ENCODE measurements at regions not wholly inside any gene's neighbourhood (a gene's known extent, or its start where the extent isn't known, plus 50 kb on each side); places are given as distances from the start of the nearest gene placed in this dataset.
"Not testable (repeated sequence)": the region's sequence is repeated elsewhere in the genome, so short reads cannot be mapped to it uniquely, and the experiment has no call there.

DNA sequence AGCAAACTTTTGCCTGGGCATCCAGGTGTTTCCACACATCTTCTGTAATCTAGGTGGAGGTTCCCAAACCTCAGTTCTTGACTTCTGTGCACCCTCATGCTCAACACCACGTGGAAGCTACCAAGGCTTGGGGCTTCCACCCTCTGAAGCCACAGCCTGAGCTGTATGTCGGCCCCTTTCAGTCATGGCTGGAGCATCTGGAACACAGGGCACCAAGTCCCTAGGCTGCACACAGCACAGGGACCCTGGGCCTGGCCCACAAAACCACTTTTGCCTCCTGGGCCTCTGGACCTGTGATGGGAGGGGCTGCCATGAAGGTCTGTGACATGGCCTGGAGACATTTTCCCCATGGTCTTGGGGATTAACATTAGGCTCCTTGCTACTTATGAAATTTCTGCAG is 73.4 kb upstream of the AFDN start:
- H3K4me3 ChIP-seq; H3K27me3 ChIP-seq (ENCODE audit: low read depth); DNase-seq (ENCODE audit: low spot score in 2 of 2); H3K36me3 ChIP-seq (replicated peaks); H3K9me3 ChIP-seq; in situ Hi-C loops (cut with MboI; ENCODE audit: low sequenced_read_pairs); H3K4me1 ChIP-seq: not testable (repeated sequence)

- Histone ChIP-seq H3K27me3 (ENCODE audit: low read depth) (no peaks in the 10 kb centered on the region), H3K36me3 (replicated peaks) (no peaks in the 10 kb centered on the region), H3K9me3 (no peaks in the 10 kb centered on the region), H3K4me1 (no peaks in the 10 kb centered on the region), H3K4me3 (no peak overlapping the region)
- in situ Hi-C loops (cut with MboI; ENCODE audit: low sequenced_read_pairs) = no loop called here
- DNase-seq (ENCODE audit: low spot score in 2 of 2) = no peak
Measured at GRCh38 chr6:167754691-167755090, 72.0 kb upstream of the AFDN start.

GRCh38 chr6:167755461-167755860 is 71.2 kb upstream of the AFDN start:
- Histone ChIP-seq H3K4me3 (no peak overlapping the region), H3K36me3 (replicated peaks) (no peaks in the 10 kb centered on the region), H3K4me1 (no peaks in the 10 kb centered on the region), H3K9me3 (no peaks in the 10 kb centered on the region), H3K27me3 (ENCODE audit: low read depth) (no peaks in the 10 kb centered on the region)
- in situ Hi-C loops (cut with MboI; ENCODE audit: low sequenced_read_pairs) = no loop called here
- no peak for DNase-seq (ENCODE audit: low spot score in 2 of 2)

DNA sequence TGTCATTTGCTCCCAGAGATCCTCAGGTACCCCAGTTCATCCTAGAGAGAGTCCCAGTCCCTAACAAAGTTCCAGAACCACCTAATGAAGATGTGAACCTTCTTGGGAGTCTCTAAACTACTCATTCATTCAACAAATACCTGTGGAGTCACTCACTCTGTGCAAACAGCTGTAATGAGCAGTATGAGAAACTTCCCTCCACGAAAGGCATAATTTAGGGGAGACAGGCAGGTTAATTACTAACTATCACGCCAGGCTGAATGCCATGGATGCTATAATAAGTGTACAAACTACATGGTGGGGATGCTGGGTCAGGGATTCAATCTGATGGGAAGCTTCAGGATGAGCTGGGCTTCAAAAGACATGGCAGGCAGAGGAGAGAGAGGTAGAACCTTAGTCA is 70.1 kb upstream of the AFDN start:
- no peaks in the 10 kb centered on the region for H3K9me3 ChIP-seq
- H3K4me3 ChIP-seq = no peak overlapping the region
- H3K27me3 ChIP-seq (ENCODE audit: low read depth) = no peaks in the 10 kb centered on the region
- no peak for DNase-seq (ENCODE audit: low spot score in 2 of 2)
- in situ Hi-C loops (cut with MboI; ENCODE audit: low sequenced_read_pairs) = no loop called here
- H3K4me1 ChIP-seq = no peaks in the 10 kb centered on the region
- no peaks in the 10 kb centered on the region for H3K36me3 ChIP-seq (replicated peaks)

DNA sequence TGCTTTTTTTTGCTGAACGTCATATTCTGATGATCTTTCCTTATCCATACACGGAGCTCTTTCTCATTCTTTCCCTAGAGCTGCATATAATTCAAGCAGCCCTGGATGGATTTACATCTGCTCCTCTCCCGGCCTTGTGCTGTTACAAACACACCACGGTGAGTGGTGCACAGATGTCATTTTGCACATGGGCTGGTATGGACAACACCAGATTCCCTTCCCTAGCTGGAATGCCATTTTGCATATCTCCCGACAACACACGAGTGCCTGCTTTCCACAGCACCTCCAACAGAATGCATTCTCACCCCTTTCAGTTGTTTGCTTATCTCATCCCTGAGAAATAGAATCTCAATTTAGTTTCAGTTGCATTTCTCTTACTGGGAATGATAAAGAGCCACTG is 69.5 kb upstream of the AFDN start:
- no peaks in the 10 kb centered on the region for H3K36me3 ChIP-seq (replicated peaks)
- in situ Hi-C loops (cut with MboI; ENCODE audit: low sequenced_read_pairs) = no loop called here
- no peaks in the 10 kb centered on the region for H3K9me3 ChIP-seq
- no peaks in the 10 kb centered on the region for H3K27me3 ChIP-seq (ENCODE audit: low read depth)
- H3K4me1 ChIP-seq = no peaks in the 10 kb centered on the region
- no peak overlapping the region for H3K4me3 ChIP-seq
- DNase-seq (ENCODE audit: low spot score in 2 of 2) = no peak

DNA sequence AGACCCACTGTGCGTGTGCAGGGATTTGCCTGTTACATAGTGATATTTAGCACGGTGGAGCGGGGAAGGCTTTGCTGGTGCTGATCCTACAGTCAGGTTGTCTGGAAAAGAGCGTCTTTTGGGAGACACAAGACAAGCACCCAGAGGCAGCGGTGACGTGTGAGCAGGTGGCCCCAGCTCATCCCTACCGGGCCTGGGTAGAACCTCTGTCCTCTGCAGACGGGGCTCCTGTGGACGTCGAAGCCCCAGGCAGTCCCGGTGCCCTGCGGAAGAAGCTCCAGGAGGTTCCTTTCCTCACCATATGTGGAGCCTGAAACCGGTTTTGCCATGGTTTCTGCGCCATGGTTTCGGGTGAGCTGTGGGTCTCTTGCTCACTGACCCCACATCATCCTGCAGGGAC is 68.9 kb upstream of the AFDN start:
- in situ Hi-C loops (cut with MboI; ENCODE audit: low sequenced_read_pairs) = no loop called here

GRCh38 chr6:167758309-167759023 is 68.2 kb upstream of the AFDN start:
- Histone ChIP-seq H3K27me3 (ENCODE audit: low read depth) (no peaks in the 10 kb centered on the region), H3K4me1 (no peaks in the 10 kb centered on the region), H3K4me3 (no peak overlapping the region), H3K9me3 (no peaks in the 10 kb centered on the region), H3K36me3 (replicated peaks) (no peaks in the 10 kb centered on the region)
- in situ Hi-C loops (cut with MboI; ENCODE audit: low sequenced_read_pairs) = no loop called here
- DNase-seq (ENCODE audit: low spot score in 2 of 2) = no peak

More for the DNA sequence above, 68.9 kb upstream of the AFDN start:
- Histone ChIP-seq H3K9me3 (no peaks in the 10 kb centered on the region), H3K27me3 (ENCODE audit: low read depth) (no peaks in the 10 kb centered on the region), H3K4me3 (no peak overlapping the region), H3K4me1 (no peaks in the 10 kb centered on the region), H3K36me3 (replicated peaks) (no peaks in the 10 kb centered on the region)
- DNase-seq (ENCODE audit: low spot score in 2 of 2) = no peak

DNA sequence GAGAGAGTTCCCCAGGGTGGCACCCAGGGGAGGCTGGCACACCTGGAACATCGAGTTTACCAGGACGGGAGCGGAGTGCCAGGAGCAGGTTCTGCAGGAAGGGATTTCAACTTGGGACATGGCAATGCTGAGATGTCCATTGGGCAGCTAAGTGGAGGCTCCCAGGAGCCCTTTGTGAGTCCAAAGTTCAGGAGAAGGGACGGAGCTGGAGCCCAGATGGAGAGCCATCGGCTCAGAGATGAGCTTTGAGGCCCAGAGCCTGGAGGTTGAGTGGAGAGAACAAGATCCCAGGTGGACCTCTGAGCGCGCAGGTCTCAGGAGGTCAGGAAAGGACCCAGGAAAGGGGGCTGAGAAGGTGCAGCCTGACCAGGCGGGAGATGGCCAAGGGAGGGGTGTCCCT is 67.5 kb upstream of the AFDN start:
- in situ Hi-C loops (cut with MboI; ENCODE audit: low sequenced_read_pairs) = no loop called here
- Histone ChIP-seq H3K36me3 (replicated peaks) (no peaks in the 10 kb centered on the region), H3K4me1 (no peaks in the 10 kb centered on the region), H3K27me3 (ENCODE audit: low read depth) (no peaks in the 10 kb centered on the region), H3K9me3 (no peaks in the 10 kb centered on the region), H3K4me3 (no peak overlapping the region)
- no peak for DNase-seq (ENCODE audit: low spot score in 2 of 2)

- Histone ChIP-seq H3K9me3 (no peaks in the 10 kb centered on the region), H3K36me3 (replicated peaks) (no peaks in the 10 kb centered on the region), H3K4me1 (no peaks in the 10 kb centered on the region), H3K27me3 (ENCODE audit: low read depth) (no peaks in the 10 kb centered on the region), H3K4me3 (no peak overlapping the region)
- DNase-seq (ENCODE audit: low spot score in 2 of 2) = no peak
- in situ Hi-C loops (cut with MboI; ENCODE audit: low sequenced_read_pairs) = no loop called here
Measured at GRCh38 chr6:167759912-167760311, 66.8 kb upstream of the AFDN start.

- no peaks in the 10 kb centered on the region for H3K27me3 ChIP-seq (ENCODE audit: low read depth)
- H3K4me1 ChIP-seq = no peaks in the 10 kb centered on the region
- no peaks in the 10 kb centered on the region for H3K36me3 ChIP-seq (replicated peaks)
- in situ Hi-C loops (cut with MboI; ENCODE audit: low sequenced_read_pairs) = no loop called here
- no peak for DNase-seq (ENCODE audit: low spot score in 2 of 2)
- H3K4me3 ChIP-seq = no peak overlapping the region
- no peaks in the 10 kb centered on the region for H3K9me3 ChIP-seq
Measured at GRCh38 chr6:167760979-167761793, 65.5 kb upstream of the AFDN start.

GRCh38 chr6:167761794-167762258 is 64.9 kb upstream of the AFDN start:
- Histone ChIP-seq H3K36me3 (replicated peaks) (no peaks in the 10 kb centered on the region), H3K9me3 (no peaks in the 10 kb centered on the region), H3K4me1 (no peaks in the 10 kb centered on the region), H3K27me3 (ENCODE audit: low read depth) (no peaks in the 10 kb centered on the region), H3K4me3 (no peak overlapping the region)
- in situ Hi-C loops (cut with MboI; ENCODE audit: low sequenced_read_pairs) = no loop called here
- DNase-seq (ENCODE audit: low spot score in 2 of 2) = no peak

DNA sequence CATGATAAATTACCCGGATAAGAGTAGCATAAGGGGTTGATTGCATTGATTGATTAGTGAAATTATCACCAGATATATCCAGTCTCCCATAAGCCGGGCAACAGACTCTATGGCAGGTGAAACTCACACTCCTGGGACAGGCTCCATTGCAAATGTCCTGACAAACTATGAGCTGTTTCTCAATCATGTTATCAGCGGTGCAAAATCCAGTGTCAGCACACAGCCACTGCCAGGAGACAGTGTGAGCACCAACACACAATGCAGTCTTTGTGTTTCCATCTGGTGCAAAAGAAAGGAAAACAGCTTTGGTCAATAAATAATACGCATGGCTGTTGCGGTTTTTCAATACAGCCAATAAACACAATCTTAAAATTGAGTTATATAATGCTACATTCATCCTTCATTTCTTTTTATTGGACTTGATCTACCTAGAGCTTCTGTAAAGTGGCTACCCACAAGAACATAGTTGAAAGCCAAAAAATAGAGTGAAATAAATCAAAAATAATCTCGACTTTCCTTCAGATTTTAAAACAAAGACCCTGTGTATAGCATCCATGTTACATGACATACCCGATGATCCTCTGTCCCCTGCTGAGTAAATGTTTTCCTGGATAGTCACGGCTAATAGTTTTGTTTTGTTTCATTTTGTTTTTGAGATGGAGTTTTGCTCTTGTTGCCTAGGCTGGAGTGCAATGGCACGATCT is 64.3 kb upstream of the AFDN start:
- Histone ChIP-seq H3K4me3 (no peak overlapping the region), H3K27me3 (ENCODE audit: low read depth) (no peaks in the 10 kb centered on the region), H3K9me3 (no peaks in the 10 kb centered on the region), H3K36me3 (replicated peaks) (no peaks in the 10 kb centered on the region), H3K4me1 (no peaks in the 10 kb centered on the region)
- no peak for DNase-seq (ENCODE audit: low spot score in 2 of 2)
- in situ Hi-C loops (cut with MboI; ENCODE audit: low sequenced_read_pairs) = no loop called here

DNA sequence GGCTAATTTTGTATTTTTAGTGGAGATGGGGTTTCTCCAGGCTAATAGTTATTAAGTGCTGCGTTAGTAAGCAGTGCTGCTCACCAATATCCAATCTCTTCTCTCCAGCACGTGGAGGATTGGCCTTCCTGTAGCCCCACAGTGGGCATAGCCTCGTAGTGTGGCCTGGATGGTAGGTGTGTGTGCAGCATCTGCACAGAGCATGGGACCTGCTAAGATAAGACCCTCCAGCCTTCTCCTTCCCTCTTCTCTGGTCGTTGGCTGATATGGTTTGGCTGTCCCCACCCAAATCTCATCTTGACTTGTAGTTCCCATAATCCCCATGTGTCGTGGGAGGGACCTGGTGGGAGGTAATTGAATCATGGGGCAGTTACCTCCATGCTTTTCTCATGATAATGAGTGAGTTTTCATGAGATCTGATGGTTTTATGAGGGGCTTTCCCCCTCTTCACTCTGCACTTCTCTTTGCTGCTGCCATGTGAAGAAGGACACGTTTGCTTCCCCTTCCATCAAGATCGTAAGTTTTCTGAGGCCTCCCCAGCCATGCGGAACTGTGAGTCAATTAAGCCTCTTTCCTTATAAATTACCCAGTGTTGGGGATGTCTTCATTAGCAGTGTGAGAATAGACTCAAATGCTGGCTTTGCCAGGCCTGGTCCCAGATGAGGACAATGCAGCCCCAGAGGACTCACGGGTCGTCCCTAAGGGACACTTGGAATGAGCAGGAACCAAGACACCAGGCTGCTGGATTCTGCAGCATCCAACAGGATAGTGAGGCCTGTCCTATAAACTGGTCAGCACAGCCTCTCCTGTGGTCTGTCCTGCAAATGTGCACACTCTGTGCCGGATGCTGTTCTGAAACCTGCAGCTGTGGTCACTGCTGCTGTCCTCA is 63.4 kb upstream of the AFDN start:
- Histone ChIP-seq H3K27me3 (ENCODE audit: low read depth) (no peaks in the 10 kb centered on the region), H3K36me3 (replicated peaks) (no peaks in the 10 kb centered on the region), H3K9me3 (no peaks in the 10 kb centered on the region), H3K4me3 (no peak overlapping the region), H3K4me1 (no peaks in the 10 kb centered on the region)
- in situ Hi-C loops (cut with MboI; ENCODE audit: low sequenced_read_pairs) = no loop called here
- no peak for DNase-seq (ENCODE audit: low spot score in 2 of 2)
